Lower leg skin (tissue), 3 donors: ENCODE measurements at regions not wholly inside any gene's neighbourhood (a gene's known extent, or its start where the extent isn't known, plus 50 kb on each side); places are given as distances from the start of the nearest gene placed in this dataset.

Source experiments
- POLR2A ChIP-seq, 2 donors: fragments of 450-650 bp; IDR thresholded peaks; one replicate each; pipeline ENCODE4 v1.6.1; 2016 to 2017; ENCODE audit warnings: antibody characterized with exemption in 2 of 2, mild to moderate bottlenecking in 1 of 2, moderate library complexity in 1 of 2
- TF ChIP-seq, protein P1 (sequence below), 3 donors: fragments of 450-650 bp; IDR thresholded peaks; one replicate each; pipeline ENCODE4 v1.5.1; 2016; ENCODE audit warnings: antibody characterized with exemption in 3 of 3, mild to moderate bottlenecking in 3 of 3, moderate library complexity in 2 of 3

DNA sequence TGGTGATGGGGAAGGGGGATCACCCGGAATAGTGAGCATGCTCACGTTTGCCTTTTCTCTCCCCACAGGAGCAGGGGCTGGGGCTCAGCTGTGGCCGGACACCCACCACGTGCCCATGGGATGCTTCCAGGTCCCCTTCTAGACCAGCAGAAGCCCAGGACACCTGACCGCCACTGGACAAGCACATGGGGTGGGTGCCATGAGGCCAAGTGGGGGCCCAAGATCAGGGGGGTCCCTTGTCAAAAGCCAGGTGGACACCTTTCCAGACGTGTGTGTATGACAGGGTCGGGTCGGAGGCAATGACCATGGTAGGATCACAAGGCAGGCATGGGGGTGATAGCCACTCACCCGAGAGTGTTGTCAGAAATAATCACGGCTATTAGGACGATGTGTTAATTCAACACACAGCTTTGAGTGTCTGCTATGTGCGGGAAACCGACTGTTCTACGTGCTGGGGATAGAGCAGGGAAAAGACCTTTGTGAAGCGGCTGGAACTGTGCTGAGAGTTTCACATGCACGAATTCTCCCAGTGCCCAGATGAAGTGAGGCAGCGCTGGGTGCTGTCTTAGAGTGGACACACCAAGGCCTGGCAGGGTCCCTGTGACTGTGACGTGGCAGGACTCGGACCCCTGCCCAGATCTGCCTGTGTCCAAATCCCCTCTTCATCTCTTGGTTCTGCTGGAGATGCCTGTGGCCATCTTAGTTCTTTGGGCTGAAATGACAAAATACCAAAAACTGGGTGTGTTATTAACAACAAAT, 244.7 kb downstream of the NDUFA10 start:
- TF ChIP-seq, protein P1, sequence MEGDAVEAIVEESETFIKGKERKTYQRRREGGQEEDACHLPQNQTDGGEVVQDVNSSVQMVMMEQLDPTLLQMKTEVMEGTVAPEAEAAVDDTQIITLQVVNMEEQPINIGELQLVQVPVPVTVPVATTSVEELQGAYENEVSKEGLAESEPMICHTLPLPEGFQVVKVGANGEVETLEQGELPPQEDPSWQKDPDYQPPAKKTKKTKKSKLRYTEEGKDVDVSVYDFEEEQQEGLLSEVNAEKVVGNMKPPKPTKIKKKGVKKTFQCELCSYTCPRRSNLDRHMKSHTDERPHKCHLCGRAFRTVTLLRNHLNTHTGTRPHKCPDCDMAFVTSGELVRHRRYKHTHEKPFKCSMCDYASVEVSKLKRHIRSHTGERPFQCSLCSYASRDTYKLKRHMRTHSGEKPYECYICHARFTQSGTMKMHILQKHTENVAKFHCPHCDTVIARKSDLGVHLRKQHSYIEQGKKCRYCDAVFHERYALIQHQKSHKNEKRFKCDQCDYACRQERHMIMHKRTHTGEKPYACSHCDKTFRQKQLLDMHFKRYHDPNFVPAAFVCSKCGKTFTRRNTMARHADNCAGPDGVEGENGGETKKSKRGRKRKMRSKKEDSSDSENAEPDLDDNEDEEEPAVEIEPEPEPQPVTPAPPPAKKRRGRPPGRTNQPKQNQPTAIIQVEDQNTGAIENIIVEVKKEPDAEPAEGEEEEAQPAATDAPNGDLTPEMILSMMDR (IDR thresholded peaks at IDR 0.05): no peak
- TF ChIP-seq POLR2A (IDR thresholded peaks at IDR 0.05): no peak
